Spleen (tissue), 11 donors: ENCODE measurements at regions not wholly inside any gene's neighbourhood (a gene's known extent, or its start where the extent isn't known, plus 50 kb on each side); places are given as distances from the start of the nearest gene placed in this dataset.

ENCODE experiments used
- DNase-seq: peaks from one replicate; pipeline ENCODE4 v3.0.0-alpha.2; 2020
- H3K27ac ChIP-seq, 8 donors: fragments of 200-600 bp; sonication (generic) in 7 of 8; 1 replicate in 4 of 8; 2 replicates in 4 of 8; pipeline versions ENCODE4 v1.5.0 to v1.8.0; 2016 to 2021; ENCODE audit warnings: inconsistent platforms in 4 of 8, mild to moderate bottlenecking in 4 of 8, moderate library complexity in 1 of 8
- H3K27me3 ChIP-seq, 7 donors: fragments of 200-600 bp; sonication (generic) in 6 of 7; replicated peaks in 1 of 7; 1 replicate in 4 of 7; 2 replicates in 3 of 7; pipeline versions ENCODE4 v1.5.0 to v1.8.0; 2016 to 2021; ENCODE audit warnings: inconsistent platforms in 3 of 7, mild to moderate bottlenecking in 1 of 7
- H3K36me3 ChIP-seq, 6 donors: fragments of 200-600 bp; sonication (generic) in 5 of 6; 1 replicate in 4 of 6; 2 replicates in 2 of 6; pipeline versions ENCODE4 v1.5.0 to v1.8.0; 2016 to 2021; ENCODE audit warnings: inconsistent platforms in 2 of 6
- H3K4me1 ChIP-seq, 6 donors: fragments of 200-600 bp; sonication (generic) in 5 of 6; 1 replicate in 3 of 6; 2 replicates in 3 of 6; pipeline versions ENCODE4 v1.5.0 to v1.8.0; 2016 to 2021; ENCODE audit warnings: inconsistent platforms in 3 of 6
- H3K4me3 ChIP-seq, 8 donors: fragments of 200-600 bp; sonication (generic) in 7 of 8; 1 replicate in 4 of 8; 2 replicates in 4 of 8; pipeline versions ENCODE4 v1.5.0 to v1.8.0; 2016 to 2021; ENCODE audit warnings: inconsistent platforms in 4 of 8, mild to moderate bottlenecking in 4 of 8, moderate library complexity in 2 of 8
- H3K9me3 ChIP-seq, 8 donors: fragments of 200-600 bp; sonication (generic) in 7 of 8; 1 replicate in 4 of 8; 2 replicates in 4 of 8; pipeline versions ENCODE4 v1.5.0 to v1.8.0; 2016 to 2021; ENCODE audit warnings: inconsistent platforms in 4 of 8
- POLR2A ChIP-seq, 3 donors: fragments of 450-650 bp; IDR thresholded peaks; one replicate each; pipeline ENCODE4 v1.5.1; 2017; ENCODE audit warnings: antibody characterized with exemption in 3 of 3, mild to moderate bottlenecking in 1 of 3
- POLR2AphosphoS5 ChIP-seq, 3 donors: sonication (generic); formaldehyde crosslinking; IDR thresholded peaks; one replicate each; pipeline ENCODE4 v1.5.1; 2017; ENCODE audit warnings: antibody characterized with exemption in 3 of 3
- WGBS, 5 donors: extraction: QIAGEN DNeasy Blood & Tissue Kit in 3 of 5; methylation state at CpG; one replicate each; pipeline versions ENCODE4 v1.1.5 to v1.1.7; 2013 to 2018; 5-methylcytosine and 5-hydroxymethylcytosine counted together
- intact Hi-C: fragments of 100-400 bp; cut with DNase I; formaldehyde crosslinking; loops from one replicate; pipeline ENCODE4 v1.15.0; 2023; ENCODE audit warnings: low total_unique reads
- TF ChIP-seq, protein P1 (sequence below), 11 experiments: fragments of 200-600 bp in 7 of 11; fragments of 450-650 bp in 4 of 11; sonication (generic) in 4 of 11; IDR thresholded peaks in 8 of 11; conservative IDR thresholded peaks in 3 of 11; 1 replicate in 7 of 11; 2 replicates in 4 of 11; pipeline versions ENCODE4 v1.4.0 to v1.8.0; 2016 to 2021; ENCODE audit warnings: antibody characterized with exemption in 11 of 11, inconsistent platforms in 4 of 11, mild to moderate bottlenecking in 1 of 11
- donor health status: healthy with polysubstance abuse.
- donor health status: DM: no; HTN: no; CAD: no; lungs with moderate emphysema.
- donor health status: DM: no; HTN: no; CAD: no.
- donor health status: Bipolar disorder and iron deficiency.
- donor health status: healthy.
- donor health status: DM: no; HTN: no; CAD: no.
- donor health status: DM: yes; HTN: yes; CAD: no.

DNA sequence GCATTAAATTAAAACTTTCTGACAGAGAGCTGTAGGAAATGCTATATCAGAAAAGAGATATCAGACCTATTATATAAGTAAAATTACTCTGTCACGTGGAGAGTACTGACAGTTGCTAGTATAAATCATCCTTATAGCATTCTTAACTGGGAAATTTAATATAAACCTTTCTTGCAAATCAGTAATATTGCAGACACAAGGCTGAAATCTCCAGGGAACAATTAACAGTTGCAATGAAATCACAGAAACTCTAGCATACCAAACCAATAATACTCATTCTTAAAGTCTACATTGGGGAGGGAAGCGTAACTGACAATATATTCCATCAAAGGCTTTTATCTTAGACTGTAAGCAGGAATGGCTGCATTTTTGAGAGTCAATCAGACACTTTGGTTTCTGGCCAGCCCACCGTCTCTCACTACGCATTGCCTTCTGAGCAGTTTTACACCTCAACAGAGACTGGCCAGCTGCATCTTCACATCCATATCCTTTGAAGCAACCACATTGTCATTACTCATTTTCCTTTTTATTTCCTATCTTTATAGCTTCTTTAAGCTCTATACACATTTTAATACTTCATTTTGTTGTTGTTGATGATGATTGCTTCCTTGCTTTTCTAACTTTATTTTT lies 536.0 kb upstream of the CDH2 start:
- H3K27ac ChIP-seq: no peak overlapping the region
- H3K36me3 ChIP-seq: no peaks in the 10 kb centered on the region
- H3K27me3 ChIP-seq: no peaks in the 10 kb centered on the region
- no peak overlapping the region for H3K4me3 ChIP-seq
- WGBS, 5 donors: 77 to 87% (median 80%) methylated on average over 4 of the region's 4 CpGs
- TF ChIP-seq POLR2AphosphoS5 (IDR thresholded peaks at IDR 0.05) (no peak), POLR2A (IDR thresholded peaks at IDR 0.05) (no peak)
- TF ChIP-seq, protein P1, sequence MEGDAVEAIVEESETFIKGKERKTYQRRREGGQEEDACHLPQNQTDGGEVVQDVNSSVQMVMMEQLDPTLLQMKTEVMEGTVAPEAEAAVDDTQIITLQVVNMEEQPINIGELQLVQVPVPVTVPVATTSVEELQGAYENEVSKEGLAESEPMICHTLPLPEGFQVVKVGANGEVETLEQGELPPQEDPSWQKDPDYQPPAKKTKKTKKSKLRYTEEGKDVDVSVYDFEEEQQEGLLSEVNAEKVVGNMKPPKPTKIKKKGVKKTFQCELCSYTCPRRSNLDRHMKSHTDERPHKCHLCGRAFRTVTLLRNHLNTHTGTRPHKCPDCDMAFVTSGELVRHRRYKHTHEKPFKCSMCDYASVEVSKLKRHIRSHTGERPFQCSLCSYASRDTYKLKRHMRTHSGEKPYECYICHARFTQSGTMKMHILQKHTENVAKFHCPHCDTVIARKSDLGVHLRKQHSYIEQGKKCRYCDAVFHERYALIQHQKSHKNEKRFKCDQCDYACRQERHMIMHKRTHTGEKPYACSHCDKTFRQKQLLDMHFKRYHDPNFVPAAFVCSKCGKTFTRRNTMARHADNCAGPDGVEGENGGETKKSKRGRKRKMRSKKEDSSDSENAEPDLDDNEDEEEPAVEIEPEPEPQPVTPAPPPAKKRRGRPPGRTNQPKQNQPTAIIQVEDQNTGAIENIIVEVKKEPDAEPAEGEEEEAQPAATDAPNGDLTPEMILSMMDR (IDR thresholded peaks at IDR 0.05 in 8 of 11, conservative IDR thresholded peaks at IDR 0.05 in 3 of 11): no peak
- no peak for DNase-seq
- intact Hi-C loops: no loop called here
- H3K4me1 ChIP-seq: no peaks in the 10 kb centered on the region
- H3K9me3 ChIP-seq: peaks cover 0 to 8% (median 0%) of the 10 kb centered on the region in 8 donors

DNA sequence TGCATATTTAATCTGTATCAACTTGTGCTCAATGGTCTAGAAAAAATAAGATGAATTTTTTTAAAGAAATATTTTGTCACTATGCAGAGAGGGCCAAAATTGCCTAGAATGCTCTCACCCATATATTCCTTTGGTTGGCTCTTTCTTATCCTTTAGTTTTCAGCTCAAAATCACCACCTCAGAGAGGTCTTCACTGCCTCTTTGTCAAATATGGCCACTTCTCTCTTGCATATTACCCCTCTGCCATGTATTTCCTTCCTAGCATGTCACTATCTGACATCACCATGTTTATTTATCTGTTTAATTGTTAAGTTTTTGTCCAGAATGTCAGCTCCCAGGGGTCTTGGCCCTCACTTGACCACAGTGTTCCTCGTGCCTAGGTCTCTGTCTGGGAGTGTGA lies 535.2 kb upstream of the CDH2 start:
- DNase-seq: no peak
- H3K36me3 ChIP-seq: no peaks in the 10 kb centered on the region
- peaks cover 0 to 5% (median 0%) of the 10 kb centered on the region in 8 donors for H3K9me3 ChIP-seq
- H3K27me3 ChIP-seq: no peaks in the 10 kb centered on the region
- TF ChIP-seq, protein P1 (IDR thresholded peaks at IDR 0.05 in 8 of 11, conservative IDR thresholded peaks at IDR 0.05 in 3 of 11): no peak
- TF ChIP-seq POLR2AphosphoS5 (IDR thresholded peaks at IDR 0.05) (no peak), POLR2A (IDR thresholded peaks at IDR 0.05) (no peak)
- intact Hi-C loops: no loop called here
- H3K4me3 ChIP-seq: no peak overlapping the region
- H3K4me1 ChIP-seq: no peaks in the 10 kb centered on the region
- WGBS, 5 donors: 57 to 73% (median 62%) methylated on average over 1 of the region's 1 CpG
- H3K27ac ChIP-seq: no peak overlapping the region

DNA sequence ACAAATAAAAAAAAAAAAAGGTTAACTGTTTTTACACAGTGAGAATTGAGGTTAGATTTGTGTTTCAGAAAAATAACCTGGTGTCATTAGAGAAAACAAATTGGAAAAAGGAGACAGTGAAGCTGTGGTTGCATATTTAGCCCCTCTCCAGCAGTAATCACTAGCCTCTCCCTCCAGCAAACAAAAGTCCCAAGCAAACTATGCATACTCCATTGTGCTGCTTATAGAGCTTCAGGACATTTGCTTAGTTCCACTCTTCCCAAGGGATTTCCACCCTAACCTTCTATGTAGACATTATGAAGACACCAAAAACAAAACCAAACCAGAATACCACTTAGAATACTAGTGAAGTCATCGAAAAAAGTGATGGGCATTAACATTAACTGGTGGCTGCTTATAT lies 534.2 kb upstream of the CDH2 start:
- H3K4me3 ChIP-seq: no peak overlapping the region
- intact Hi-C loops: no loop called here
- H3K27ac ChIP-seq: no peak overlapping the region
- 69 to 82% (median 71%) methylated on average over 1 of the region's 1 CpG for WGBS, 5 donors
- H3K36me3 ChIP-seq: no peaks in the 10 kb centered on the region
- TF ChIP-seq POLR2AphosphoS5 (IDR thresholded peaks at IDR 0.05) (no peak), POLR2A (IDR thresholded peaks at IDR 0.05) (no peak)
- TF ChIP-seq, protein P1 (IDR thresholded peaks at IDR 0.05 in 8 of 11, conservative IDR thresholded peaks at IDR 0.05 in 3 of 11): no peak
- no peaks in the 10 kb centered on the region for H3K4me1 ChIP-seq
- H3K27me3 ChIP-seq: no peaks in the 10 kb centered on the region
- H3K9me3 ChIP-seq: no peaks in the 10 kb centered on the region
- no peak for DNase-seq

DNA sequence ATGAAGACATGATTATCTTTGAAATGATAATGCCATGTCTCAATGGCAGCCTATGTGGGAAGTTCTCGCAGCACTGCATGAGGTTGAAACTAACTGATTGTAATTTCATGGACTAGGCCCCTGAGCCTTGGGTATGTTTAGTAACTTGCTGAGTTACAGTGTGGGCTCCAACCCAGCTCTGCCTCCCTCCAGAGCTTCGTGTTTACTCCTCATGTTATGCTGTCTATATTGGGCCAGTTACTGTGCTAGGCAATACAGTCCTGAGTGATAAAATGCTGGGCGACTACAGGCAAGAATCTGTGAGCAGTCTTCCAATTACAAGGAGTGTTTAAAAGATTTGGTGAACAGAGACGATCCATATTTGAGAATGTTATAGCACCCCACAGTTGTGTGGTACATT lies 530.1 kb upstream of the CDH2 start:
- WGBS, 5 donors: 78 to 91% (median 80%) methylated on average over 4 of the region's 4 CpGs
- no peaks in the 10 kb centered on the region for H3K9me3 ChIP-seq
- H3K4me3 ChIP-seq: no peak overlapping the region
- DNase-seq: no peak
- H3K36me3 ChIP-seq: no peaks in the 10 kb centered on the region
- H3K27ac ChIP-seq: no peak overlapping the region
- H3K4me1 ChIP-seq: no peaks in the 10 kb centered on the region
- TF ChIP-seq POLR2A (IDR thresholded peaks at IDR 0.05): no peak
- TF ChIP-seq POLR2AphosphoS5 (IDR thresholded peaks at IDR 0.05): no peak
- TF ChIP-seq, protein P1 (IDR thresholded peaks at IDR 0.05 in 8 of 11, conservative IDR thresholded peaks at IDR 0.05 in 3 of 11): no peak
- intact Hi-C loops: no loop called here
- no peaks in the 10 kb centered on the region for H3K27me3 ChIP-seq
